AG09319 (cell line): ENCODE measurements at regions not wholly inside any gene's neighbourhood (a gene's known extent, or its start where the extent isn't known, plus 50 kb on each side); places are given as distances from the start of the nearest gene placed in this dataset.

ENCODE experiments used
- DNase-seq: peaks from one replicate; pipeline ENCODE4 v3.0.0-alpha.2; 2010; ENCODE audit warnings: low read depth; ENCODE audit errors: extremely low read depth
- TF ChIP-seq, protein P1 (sequence below): IDR thresholded peaks from 2 replicates; pipeline ENCODE4 v1.5.1; 2011; ENCODE audit warnings: low read depth, mild to moderate bottlenecking, inconsistent platforms, low read length, moderate library complexity

DNA sequence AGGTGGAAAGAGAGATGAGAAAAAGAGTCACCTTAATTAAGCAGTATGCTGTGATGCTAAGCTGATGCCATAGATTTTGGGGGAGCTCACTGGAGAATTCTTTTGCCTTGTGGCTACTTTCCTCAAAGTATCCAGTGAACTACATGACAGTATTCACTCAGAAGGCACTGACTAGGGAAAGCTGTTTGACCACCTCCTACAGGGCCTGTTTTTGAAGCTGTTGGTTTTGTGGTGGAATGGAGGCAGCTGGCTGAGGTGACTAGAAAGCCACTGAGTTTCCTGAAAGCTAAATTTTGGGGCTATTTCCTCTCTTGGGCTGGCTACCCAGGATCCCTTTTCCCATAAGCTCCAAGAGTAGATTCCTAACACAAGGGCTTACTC, 124.8 kb upstream of the EOLA2 start:
- DNase-seq, result no peak
- TF ChIP-seq, protein P1, sequence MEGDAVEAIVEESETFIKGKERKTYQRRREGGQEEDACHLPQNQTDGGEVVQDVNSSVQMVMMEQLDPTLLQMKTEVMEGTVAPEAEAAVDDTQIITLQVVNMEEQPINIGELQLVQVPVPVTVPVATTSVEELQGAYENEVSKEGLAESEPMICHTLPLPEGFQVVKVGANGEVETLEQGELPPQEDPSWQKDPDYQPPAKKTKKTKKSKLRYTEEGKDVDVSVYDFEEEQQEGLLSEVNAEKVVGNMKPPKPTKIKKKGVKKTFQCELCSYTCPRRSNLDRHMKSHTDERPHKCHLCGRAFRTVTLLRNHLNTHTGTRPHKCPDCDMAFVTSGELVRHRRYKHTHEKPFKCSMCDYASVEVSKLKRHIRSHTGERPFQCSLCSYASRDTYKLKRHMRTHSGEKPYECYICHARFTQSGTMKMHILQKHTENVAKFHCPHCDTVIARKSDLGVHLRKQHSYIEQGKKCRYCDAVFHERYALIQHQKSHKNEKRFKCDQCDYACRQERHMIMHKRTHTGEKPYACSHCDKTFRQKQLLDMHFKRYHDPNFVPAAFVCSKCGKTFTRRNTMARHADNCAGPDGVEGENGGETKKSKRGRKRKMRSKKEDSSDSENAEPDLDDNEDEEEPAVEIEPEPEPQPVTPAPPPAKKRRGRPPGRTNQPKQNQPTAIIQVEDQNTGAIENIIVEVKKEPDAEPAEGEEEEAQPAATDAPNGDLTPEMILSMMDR, result no peak

DNA sequence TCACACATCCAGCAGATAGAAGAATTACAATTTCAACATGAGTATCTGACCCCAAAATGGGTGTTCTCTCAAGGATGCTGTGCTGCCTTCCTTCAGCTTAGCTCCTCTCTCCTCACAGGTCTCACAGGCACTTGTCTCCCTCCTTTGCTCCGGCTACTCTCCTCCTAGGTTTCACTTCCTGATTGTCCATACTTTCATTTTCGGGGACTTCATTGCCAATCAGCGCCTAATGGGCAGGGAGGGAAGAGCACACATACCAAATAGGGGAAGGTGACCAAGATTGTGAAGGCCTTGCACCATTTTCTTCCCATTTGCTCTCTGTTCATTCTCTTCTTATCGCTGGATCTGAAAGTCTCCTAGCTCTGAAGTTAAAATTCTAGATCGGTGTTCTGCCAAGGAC, 125.4 kb upstream of the EOLA2 start:
- TF ChIP-seq, protein P1, result no peak
- no peak for DNase-seq

DNA sequence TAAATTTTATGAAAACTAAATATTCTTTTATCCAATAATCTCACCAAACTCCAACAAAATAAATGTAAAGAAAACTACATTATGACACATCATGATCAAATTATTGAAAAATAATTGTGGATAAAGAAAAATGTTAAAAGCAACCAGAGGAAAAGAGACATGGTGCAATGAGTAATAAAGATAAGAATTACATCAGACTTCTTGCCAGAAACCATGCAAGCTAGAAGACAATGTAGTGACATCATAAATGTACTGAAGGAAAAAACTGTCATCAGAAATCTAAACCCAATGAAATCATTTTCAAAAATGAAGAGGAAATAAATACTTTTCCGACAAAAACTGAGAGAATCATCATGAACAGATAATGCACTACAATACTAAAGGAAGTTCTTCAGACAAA, 135.9 kb upstream of the EOLA2 start:
- no peak for DNase-seq

GRCh38 chrX:150080497-150080896, 142.2 kb upstream of the EOLA2 start:
- no peak for DNase-seq
- TF ChIP-seq, protein P1, result no peak

More for the DNA sequence above, 135.9 kb upstream of the EOLA2 start:
- TF ChIP-seq, protein P1, result no peak

- TF ChIP-seq, protein P1, result no peak
- DNase-seq, result no peak
Observed at GRCh38 chrX:150081076-150081475, 142.8 kb upstream of the EOLA2 start.

- peak; percentile 10 for DNase-seq
- TF ChIP-seq, protein P1, result no peak
Observed at GRCh38 chrX:150084496-150085229, 146.4 kb upstream of the EOLA2 start.

DNA sequence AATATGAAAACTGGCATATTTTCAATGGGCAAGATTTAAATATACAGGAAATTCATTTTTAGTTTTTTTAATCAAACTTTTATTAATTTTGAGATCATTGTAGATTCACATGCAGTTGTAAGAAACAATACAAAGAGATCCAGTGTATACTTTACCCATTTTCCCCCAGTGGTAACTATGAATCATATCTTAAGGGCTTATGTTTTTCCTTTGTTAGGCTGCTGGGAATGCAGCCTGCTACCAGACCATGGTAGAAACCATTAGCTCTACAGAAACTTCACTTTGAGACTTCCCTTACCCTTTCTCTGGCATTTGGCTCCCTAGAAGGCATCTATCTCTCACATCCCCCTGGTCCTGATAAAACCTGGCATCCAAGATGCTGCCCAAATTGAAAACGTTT, 147.6 kb upstream of the EOLA2 start:
- TF ChIP-seq, protein P1, result no peak
- no peak for DNase-seq
